HUES6 (cell line): ENCODE measurements at regions not wholly inside any gene's neighbourhood (a gene's known extent, or its start where the extent isn't known, plus 50 kb on each side); places are given as distances from the start of the nearest gene placed in this dataset.
"Not testable (repeated sequence)": the region's sequence is repeated elsewhere in the genome, so short reads cannot be mapped to it uniquely, and the experiment has no call there.

Experiments used
- H3K27ac ChIP-seq: 2 replicates; pipeline ENCODE4 v1.7.0; 2013; ENCODE audit warnings: low read depth, mild to moderate bottlenecking, low read length, inconsistent platforms
- H3K27me3 ChIP-seq: 2 replicates; pipeline ENCODE4 v1.6.1; 2013; ENCODE audit warnings: low read length; ENCODE audit not compliant: control insufficient read depth, insufficient read depth
- H3K36me3 ChIP-seq: 2 replicates; pipeline ENCODE4 v1.6.1; 2013; ENCODE audit warnings: low read length; ENCODE audit not compliant: control insufficient read depth, insufficient read depth
- H3K4me1 ChIP-seq: 2 replicates; pipeline ENCODE4 v1.6.1; 2013; ENCODE audit warnings: low read length; ENCODE audit not compliant: control insufficient read depth, insufficient read depth
- H3K4me3 ChIP-seq: 2 replicates; pipeline ENCODE4 v1.5.1; 2013; ENCODE audit warnings: low read depth, low read length
- H3K9ac ChIP-seq: one replicate; pipeline ENCODE4 v1.6.1; 2013; ENCODE audit warnings: mild to moderate bottlenecking, low read length
- H3K9me3 ChIP-seq: 2 replicates; pipeline ENCODE4 v1.6.1; 2013; ENCODE audit warnings: low read depth, low read length; ENCODE audit not compliant: control insufficient read depth, insufficient read depth

- Histone ChIP-seq H3K4me1 (peaks cover 1% of the 10 kb centered on the region; the same call in 1 of the 2 replicates), H3K9ac (no peak overlapping the region), H3K36me3 (no peaks in the 10 kb centered on the region), H3K4me3 (no peak overlapping the region), H3K9me3 (no peaks in the 10 kb centered on the region), H3K27ac (no peak overlapping the region), H3K27me3 (no peaks in the 10 kb centered on the region)
Observed at GRCh38 chr10:78460204-78460603, 426.5 kb downstream of the RPS24 start.

DNA sequence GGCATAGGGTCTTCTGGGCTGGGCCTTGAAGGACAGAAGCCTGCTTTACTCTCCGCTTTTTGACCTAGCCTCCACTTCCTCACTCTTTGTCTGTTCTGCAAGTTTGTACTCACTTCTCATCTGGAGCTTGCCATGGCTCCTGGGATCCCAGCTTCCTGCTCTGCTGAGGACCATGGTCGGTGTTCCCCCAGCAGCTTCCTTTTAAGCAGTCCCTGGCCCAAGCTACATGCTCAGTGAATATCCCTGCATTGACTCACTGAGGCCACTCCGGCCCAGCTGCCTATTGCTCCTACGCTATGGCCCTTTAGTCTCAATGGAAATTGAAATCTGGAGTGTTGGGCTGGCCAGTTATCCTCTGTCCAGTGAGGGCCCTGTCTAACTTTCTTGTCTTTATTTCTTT, 427.7 kb downstream of the RPS24 start:
- H3K9ac ChIP-seq = no peak overlapping the region
- no peaks in the 10 kb centered on the region for H3K27me3 ChIP-seq
- H3K4me3 ChIP-seq = no peak overlapping the region
- no peaks in the 10 kb centered on the region for H3K9me3 ChIP-seq
- peaks cover 6% of the 10 kb centered on the region; the same call in 1 of the 2 replicates for H3K4me1 ChIP-seq
- H3K27ac ChIP-seq = no peak overlapping the region
- H3K36me3 ChIP-seq = no peaks in the 10 kb centered on the region

DNA sequence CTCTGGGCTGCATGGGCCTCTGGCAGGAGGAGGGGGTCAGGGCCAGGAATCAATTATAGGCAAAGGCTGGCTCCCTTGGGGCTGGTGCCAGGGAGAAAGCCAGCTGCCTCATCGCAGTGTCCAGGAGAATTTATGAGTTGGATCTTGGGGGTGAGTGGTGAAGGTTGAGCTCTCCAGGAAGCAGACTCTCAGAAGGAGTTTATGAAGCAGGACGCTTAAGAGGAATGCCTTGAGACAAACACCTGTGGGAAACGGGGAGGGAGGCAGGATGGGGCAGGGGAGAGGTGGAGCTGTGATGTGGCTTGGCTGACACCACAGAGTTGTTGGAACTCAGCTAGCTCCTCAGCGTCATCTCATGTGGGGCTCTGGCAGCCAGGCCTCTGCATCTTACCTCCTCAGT, 428.5 kb downstream of the RPS24 start:
- Histone ChIP-seq H3K4me1 (peaks cover 6% of the 10 kb centered on the region; the same call in 1 of the 2 replicates), H3K36me3 (no peaks in the 10 kb centered on the region), H3K27ac (no peak overlapping the region), H3K27me3 (no peaks in the 10 kb centered on the region), H3K4me3 (no peak overlapping the region), H3K9ac (no peak overlapping the region), H3K9me3 (0 out of 2 replicates have a peak, but pooled peaks cover under 1% of the 10 kb centered on the region)

- Histone ChIP-seq H3K27ac (no peak overlapping the region), H3K27me3 (no peaks in the 10 kb centered on the region), H3K36me3 (no peaks in the 10 kb centered on the region), H3K9me3 (peaks cover 3% of the 10 kb centered on the region; the same call in 1 of the 2 replicates), H3K4me1 (peaks cover 6% of the 10 kb centered on the region; the same call in 1 of the 2 replicates), H3K9ac (no peak overlapping the region), H3K4me3 (no peak overlapping the region)
Observed at GRCh38 chr10:78462726-78463228, 429.1 kb downstream of the RPS24 start.

DNA sequence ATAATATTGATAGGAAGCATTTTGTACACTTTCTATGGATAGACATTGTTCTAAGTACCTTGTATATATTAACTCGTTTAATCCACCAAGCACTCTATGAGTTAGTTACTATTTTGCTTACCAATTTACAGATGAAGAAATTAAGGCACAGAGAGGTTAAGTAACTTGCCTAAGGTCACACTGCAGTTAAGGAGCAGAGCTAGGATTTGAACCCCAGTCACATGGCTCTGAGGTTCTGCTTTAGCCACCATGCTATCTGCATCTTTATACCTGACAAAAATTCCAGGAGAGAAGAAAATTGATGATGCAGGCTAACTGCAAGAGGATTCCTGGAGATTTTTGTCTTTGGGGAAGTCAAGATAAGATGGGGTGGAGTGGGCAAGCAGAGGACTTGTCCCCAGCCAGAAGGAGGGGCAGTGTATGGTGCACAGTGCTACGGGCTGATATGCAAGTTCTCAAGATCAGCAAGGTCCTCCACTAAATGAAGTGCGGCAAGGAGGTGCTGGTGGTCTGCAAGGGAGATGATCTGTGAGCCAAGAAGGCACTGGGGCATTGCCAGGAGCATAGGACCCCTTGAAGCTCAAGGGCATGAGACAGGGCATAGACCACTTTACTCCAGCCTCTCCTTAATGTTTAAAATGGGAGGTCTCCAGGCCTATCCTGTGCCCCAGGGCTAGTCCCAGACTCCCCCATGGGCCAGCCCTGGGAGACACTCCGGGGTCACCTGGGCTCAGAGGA, 430.6 kb downstream of the RPS24 start:
- H3K9ac ChIP-seq = no peak overlapping the region
- no peaks in the 10 kb centered on the region for H3K27me3 ChIP-seq
- no peak overlapping the region for H3K4me3 ChIP-seq
- no peak overlapping the region for H3K27ac ChIP-seq
- H3K36me3 ChIP-seq = no peaks in the 10 kb centered on the region
- H3K4me1 ChIP-seq = peaks cover 6% of the 10 kb centered on the region; the same call in 1 of the 2 replicates
- H3K9me3 ChIP-seq = peaks cover 3% of the 10 kb centered on the region; the same call in 1 of the 2 replicates

GRCh38 chr10:78464856-78465267, 431.2 kb downstream of the RPS24 start:
- Histone ChIP-seq H3K27ac (no peak overlapping the region), H3K36me3 (no peaks in the 10 kb centered on the region), H3K4me3 (no peak overlapping the region), H3K9me3 (peaks cover 6% of the 10 kb centered on the region; the same call in 1 of the 2 replicates), H3K27me3 (no peaks in the 10 kb centered on the region), H3K9ac (no peak overlapping the region), H3K4me1 (peaks cover 6% of the 10 kb centered on the region; the same call in 1 of the 2 replicates)

DNA sequence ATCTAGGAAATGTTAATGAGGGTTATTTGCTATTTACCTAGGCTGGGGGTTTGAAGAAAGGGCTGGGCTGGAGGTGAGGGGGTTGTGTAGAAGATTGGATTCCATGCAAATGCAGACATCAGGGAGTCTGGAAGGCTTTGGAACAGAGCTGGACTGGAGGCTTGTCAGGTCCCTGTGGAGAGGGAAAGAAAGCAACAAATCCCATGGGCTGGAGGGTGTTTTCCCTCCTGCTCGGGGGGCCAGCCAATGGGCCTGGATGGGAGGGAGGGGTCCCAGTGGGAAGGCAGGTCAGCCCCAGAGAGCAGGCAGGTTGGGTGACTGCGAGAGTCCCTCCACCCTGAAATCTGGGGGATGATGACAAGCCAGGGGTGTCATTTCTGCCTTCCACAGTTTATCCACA, 431.8 kb downstream of the RPS24 start:
- Histone ChIP-seq H3K4me3 (no peak overlapping the region), H3K27ac (no peak overlapping the region), H3K4me1 (peaks cover 6% of the 10 kb centered on the region; the same call in 1 of the 2 replicates), H3K27me3 (no peaks in the 10 kb centered on the region), H3K9me3 (peaks cover 12% of the 10 kb centered on the region; the same call in 1 of the 2 replicates), H3K9ac (no peak overlapping the region), H3K36me3 (no peaks in the 10 kb centered on the region)

- no peaks in the 10 kb centered on the region for H3K36me3 ChIP-seq
- no peak overlapping the region for H3K4me3 ChIP-seq
- H3K4me1 ChIP-seq = peaks cover 15% of the 10 kb centered on the region; the same call in 1 of the 2 replicates
- H3K9ac ChIP-seq = no peak overlapping the region
- H3K27me3 ChIP-seq = no peaks in the 10 kb centered on the region
- peaks cover 15% of the 10 kb centered on the region; the same call in 1 of the 2 replicates for H3K9me3 ChIP-seq
- no peak overlapping the region for H3K27ac ChIP-seq
Observed at GRCh38 chr10:78467496-78468106, 433.9 kb downstream of the RPS24 start.

- Histone ChIP-seq H3K4me1 (peaks cover 19% of the 10 kb centered on the region; the same call in 1 of the 2 replicates), H3K9me3 (peaks cover 15% of the 10 kb centered on the region; the same call in 1 of the 2 replicates)
- not testable (repeated sequence) for H3K9ac ChIP-seq, H3K27ac ChIP-seq, H3K36me3 ChIP-seq, H3K27me3 ChIP-seq, H3K4me3 ChIP-seq
Observed at GRCh38 chr10:78468731-78469130, 435.1 kb downstream of the RPS24 start.

DNA sequence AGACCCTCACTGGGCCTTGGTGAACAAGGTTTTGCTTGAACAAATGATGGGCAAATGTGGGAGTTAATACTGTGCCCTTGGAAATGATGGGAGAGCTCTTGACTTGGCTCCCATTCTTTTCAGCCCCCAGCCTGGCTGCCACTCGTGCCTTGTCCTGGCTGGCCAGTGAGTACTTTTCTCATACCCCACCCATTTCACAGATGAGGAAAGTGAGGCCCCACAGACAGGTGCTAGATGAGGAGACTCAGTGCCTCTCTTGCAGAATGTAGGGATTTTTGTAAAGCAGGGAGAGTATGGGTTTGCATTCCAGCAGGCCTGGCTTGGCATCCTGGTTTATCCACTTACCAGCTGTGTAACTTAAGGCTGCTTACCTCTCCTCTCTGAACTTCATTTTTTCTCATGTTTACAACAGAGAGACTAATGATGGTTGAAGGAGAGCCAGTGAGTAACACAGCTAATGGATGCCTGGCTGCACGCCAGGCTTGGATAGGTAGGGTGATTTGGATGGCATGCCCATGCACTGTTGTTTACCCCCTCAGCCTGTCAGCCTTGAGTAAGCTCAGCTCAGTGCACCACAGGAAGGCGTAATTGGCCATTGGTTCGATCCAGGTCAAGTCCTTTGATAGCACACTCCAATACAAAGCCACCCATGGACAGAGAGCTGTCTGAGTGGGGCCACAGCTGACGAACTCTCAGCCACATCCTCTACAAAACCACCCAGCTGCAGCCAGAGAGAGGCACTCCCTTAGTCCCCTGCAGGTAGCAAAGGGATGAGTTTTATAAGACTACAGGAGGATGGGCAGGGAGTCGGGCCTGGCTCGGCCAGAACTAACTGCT, 436.8 kb downstream of the RPS24 start:
- no peak overlapping the region for H3K27ac ChIP-seq
- H3K9ac ChIP-seq = no peak overlapping the region

More for the DNA sequence above, 436.8 kb downstream of the RPS24 start:
- no peak overlapping the region for H3K4me3 ChIP-seq
- no peaks in the 10 kb centered on the region for H3K27me3 ChIP-seq
- H3K36me3 ChIP-seq = no peaks in the 10 kb centered on the region
- peaks cover 15% of the 10 kb centered on the region; the same call in 1 of the 2 replicates for H3K9me3 ChIP-seq
- peaks cover 16% of the 10 kb centered on the region; the same call in 1 of the 2 replicates for H3K4me1 ChIP-seq
